GM19397 (cell line): ENCODE measurements at regions not wholly inside any gene's neighbourhood (a gene's known extent, or its start where the extent isn't known, plus 50 kb on each side); places are given as distances from the start of the nearest gene placed in this dataset.

Experiments
- ATAC-seq: cut with Tn5 transposase; IDR thresholded peaks from one replicate; pipeline ENCODE4 v1.9.1; 2021; ENCODE audit warnings: mild to moderate bottlenecking, moderate library complexity; ENCODE audit not compliant: unreplicated experiment

DNA sequence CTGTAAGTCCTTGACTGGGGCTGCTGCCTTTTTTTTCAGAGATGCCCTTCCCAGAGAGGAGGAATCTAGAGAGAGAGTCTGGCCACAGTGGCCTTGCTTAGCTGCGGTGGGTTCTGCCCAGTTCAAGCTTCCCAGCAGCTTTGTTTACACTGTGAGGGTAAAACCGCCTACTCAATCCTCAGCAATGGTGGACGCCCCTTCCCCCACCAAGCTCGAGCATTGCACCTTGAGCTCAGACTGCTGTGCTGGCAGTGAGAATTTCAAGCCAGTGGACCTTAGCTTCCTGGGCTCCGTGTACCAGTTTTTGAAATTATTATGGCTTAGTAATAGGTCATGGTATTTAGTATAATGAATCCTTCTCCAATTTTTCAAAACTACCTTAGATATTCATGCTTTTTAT lies 395.4 kb downstream of the NPIPA7 start:
- no peak for ATAC-seq

- ATAC-seq = no peak
Observed at GRCh38 chr16:16778332-16778731, 399.4 kb downstream of the NPIPA7 start.

DNA sequence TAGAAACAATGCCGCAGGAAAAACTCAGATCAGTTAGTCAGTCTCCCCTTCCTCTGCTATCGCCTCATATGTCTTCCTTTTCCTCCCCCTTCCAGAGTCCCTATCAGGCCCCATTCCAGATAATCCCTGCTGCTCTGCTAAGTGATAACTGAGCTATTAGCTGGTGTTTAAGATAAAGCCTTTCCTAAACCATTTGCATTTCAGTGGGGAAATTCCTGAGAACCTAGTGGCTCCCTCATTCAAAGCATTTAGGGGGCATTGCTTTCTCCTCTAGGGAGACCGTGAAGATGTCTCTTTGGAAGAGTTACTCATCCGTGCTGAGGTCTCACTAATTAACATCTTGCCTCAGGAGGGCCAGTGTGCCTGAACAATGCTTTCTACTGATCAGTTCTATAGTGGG lies 401.6 kb downstream of the NPIPA7 start:
- ATAC-seq = no peak

GRCh38 chr16:16782153-16782552 lies 403.2 kb downstream of the NPIPA7 start:
- no peak for ATAC-seq

DNA sequence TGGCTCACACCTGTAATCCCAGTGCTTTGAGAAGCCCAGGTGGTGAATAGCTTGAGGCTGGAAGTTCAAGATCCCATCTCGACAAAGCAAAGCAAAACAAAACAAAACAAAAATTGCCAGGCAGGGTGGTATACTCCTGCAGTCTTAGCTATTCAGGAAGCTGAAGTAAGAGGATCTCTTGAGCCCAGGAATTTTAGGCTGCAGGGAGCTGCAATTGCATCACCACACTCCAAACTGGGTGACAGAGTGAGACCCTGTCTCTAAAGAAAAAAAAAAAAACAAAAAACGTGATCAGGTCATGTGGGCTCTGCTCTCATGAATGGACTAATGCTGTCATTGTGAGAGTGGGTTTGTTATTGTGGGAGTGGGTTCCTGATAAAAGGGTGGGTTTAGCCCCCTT lies 409.1 kb downstream of the NPIPA7 start:
- no peak for ATAC-seq

GRCh38 chr16:16790597-16790996 lies 411.7 kb downstream of the NPIPA7 start:
- no peak for ATAC-seq

- ATAC-seq = no peak
Observed at GRCh38 chr16:16791051-16791450, 412.1 kb downstream of the NPIPA7 start.

DNA sequence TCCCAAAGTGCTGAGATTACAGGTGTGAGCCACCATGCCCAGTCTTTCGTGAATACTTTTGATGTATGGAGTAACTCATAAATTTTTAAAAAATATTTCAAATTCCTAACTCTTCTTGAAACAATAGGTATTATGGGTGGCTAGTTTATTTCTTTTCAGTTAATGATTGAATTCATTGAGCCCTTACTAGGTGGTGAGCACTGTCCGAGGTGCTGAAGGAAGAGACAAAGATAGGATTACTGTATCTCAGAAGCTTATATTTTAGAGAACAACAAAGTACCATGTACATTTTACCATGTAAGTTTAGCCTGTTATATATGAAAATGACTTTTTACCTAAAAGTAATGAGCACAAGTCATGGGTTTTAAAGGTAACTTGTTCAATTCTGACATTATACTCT lies 418.3 kb downstream of the NPIPA7 start:
- no peak for ATAC-seq

- ATAC-seq = no peak
Observed at GRCh38 chr16:16798504-16798903, 419.6 kb downstream of the NPIPA7 start.

- no peak for ATAC-seq
Observed at GRCh38 chr16:16805809-16806208, 426.9 kb downstream of the NPIPA7 start.

DNA sequence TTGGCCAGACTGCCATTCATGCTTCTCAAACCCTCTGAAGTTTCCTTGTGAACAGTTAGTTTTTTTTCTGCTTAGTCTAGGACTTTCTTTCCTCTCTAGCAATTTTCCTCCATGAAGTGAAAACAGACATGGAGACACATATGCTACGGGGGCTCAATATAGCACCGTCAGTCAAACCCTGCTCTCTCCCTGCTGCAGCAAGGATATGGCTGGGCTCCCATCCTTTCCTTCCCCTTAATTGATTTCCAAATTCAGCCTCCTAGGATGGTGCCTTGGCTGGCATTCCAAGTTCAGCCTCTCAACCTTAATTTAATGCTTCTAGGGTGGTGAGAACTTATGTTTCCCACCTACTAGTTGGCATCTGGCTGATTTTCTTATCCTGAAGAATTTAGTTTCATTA lies 436.7 kb downstream of the NPIPA7 start:
- no peak for ATAC-seq

DNA sequence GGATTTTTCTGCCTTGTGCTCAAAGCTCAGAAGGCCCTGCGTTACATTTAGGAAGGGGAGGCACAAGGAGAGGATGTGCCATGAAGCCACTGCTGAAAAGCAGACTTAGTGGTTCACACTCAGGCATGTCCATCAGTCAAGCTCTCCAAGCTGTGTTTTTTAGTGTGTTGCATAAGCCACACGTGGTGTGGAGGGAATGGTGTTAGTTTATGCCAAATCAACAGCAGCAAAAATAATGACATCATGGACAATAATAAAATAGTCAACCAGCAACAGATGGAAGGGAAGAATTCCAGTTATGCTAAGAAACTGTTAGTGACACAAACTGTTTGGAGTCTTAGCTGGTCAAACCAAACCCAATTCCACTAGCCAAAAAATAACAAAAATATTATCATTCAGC lies 438.3 kb downstream of the NPIPA7 start:
- ATAC-seq = no peak

- no peak for ATAC-seq
Observed at GRCh38 chr16:16821261-16821660, 442.3 kb downstream of the NPIPA7 start.

GRCh38 chr16:16828913-16829398 lies 450.0 kb downstream of the NPIPA7 start:
- ATAC-seq = no peak

DNA sequence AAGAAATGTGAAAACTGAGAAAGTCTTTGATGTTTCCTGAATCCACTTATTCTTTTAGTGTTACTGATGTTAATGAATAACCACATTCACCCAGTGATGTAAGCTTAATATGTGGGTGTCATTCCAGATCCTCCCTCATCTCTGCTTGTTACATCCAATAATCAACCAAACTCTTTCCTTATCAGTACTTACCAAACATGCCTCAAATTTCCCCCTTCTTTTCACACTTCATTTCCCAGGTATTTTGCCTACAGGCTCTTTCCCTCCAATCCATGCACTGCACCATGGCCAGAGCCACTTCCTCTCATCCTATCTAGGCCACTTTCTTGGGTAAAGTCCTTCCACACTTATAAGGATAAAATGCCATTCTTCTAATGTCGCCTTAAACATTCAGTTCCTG lies 451.5 kb downstream of the NPIPA7 start:
- ATAC-seq = no peak

DNA sequence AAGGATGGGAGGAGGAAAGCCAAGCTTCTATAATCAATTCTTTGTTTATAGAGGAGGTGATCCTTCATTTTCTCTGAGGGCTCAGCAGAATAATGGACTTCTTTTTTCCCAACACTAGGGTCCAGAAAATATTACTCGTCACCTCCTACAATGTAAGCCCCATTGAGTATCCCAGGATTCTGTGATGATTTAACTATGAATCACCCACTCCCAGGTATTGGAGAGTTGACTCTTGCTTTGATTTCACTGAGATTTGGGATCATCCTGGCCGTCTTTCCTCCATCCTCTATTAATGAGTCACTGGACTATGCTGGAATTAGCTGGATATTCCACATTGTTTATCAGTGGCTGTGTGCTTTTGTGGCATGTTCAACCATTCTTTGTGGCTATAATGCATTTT lies 452.0 kb downstream of the NPIPA7 start:
- ATAC-seq = no peak

- no peak for ATAC-seq
Observed at GRCh38 chr16:16833165-16833564, 454.2 kb downstream of the NPIPA7 start.

DNA sequence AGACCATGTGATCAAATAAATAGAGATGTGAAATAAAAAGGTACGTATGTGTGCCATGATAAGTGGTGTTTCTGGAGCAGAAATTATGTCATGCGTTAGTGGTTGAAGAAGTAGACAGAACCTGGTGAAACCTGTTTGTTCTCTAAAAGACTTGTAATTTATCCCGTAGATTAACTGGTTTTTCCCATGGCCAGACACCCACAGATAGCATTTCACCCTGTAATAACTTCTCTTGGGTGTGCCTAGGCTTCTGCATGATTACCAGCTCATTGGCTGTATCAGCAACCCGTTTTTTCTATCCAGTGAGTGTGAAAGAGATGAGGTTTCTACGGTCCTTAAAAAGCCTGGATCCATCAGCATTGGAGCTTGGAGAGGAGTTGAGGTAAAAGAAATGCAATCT lies 471.3 kb downstream of the NPIPA7 start:
- ATAC-seq = no peak

DNA sequence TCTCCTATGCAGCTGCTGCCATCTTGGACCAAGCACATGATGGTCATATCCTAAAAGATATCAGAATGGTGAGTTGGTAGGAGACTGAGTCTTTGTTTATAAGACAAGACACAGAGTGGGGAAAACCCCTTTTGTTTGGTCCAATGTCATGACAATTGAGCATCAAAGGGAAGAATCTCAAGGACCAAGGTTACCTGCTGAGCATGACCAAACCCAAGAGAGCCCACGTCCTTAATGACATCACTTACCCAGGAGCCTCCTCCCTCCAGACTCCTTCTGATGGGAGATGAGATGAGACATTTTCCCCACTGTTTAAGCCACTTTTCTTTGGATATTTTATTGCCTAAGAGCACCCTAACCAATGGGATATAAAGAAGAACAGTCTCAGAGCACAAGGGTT lies 478.1 kb downstream of the NPIPA7 start:
- no peak for ATAC-seq

- no peak for ATAC-seq
Observed at GRCh38 chr16:16857603-16858283, 478.8 kb downstream of the NPIPA7 start.

GRCh38 chr16:16861546-16861945 lies 482.6 kb downstream of the NPIPA7 start:
- ATAC-seq = no peak

- ATAC-seq = no peak
Observed at GRCh38 chr16:16863672-16864071, 484.7 kb downstream of the NPIPA7 start.

GRCh38 chr16:16864536-16864935 lies 485.6 kb downstream of the NPIPA7 start:
- ATAC-seq = no peak
